Endothelial cell of umbilical vein (primary cell): ENCODE measurements at regions not wholly inside any gene's neighbourhood (a gene's known extent, or its start where the extent isn't known, plus 50 kb on each side); places are given as distances from the start of the nearest gene placed in this dataset.

Source experiments
- EZH2 ChIP-seq: IDR thresholded peaks from 2 replicates; pipeline ENCODE4 v1.6.1; 2012; ENCODE audit warnings: borderline replicate concordance, low read depth, mild to moderate bottlenecking, moderate library complexity, low read length, inconsistent platforms; ENCODE audit not compliant: severe bottlenecking
- POLR2A ChIP-seq: IDR thresholded peaks from 2 replicates; pipeline ENCODE4 v1.6.1; 2012; ENCODE audit warnings: low read depth, mild to moderate bottlenecking, control low read depth, low read length
- TF ChIP-seq, protein P1 (sequence below), 2 donors: IDR thresholded peaks; 1 replicate in 1 of 2; 2 replicates in 1 of 2; pipeline ENCODE4 v1.5.1; 2011; ENCODE audit warnings: low read length in 2 of 2, mild to moderate bottlenecking in 2 of 2, moderate library complexity in 2 of 2, control low read depth in 1 of 2, inconsistent platforms in 1 of 2, low read depth in 1 of 2; ENCODE audit not compliant: insufficient read depth in 1 of 2; ENCODE audit errors: extremely low read depth in 1 of 2

DNA sequence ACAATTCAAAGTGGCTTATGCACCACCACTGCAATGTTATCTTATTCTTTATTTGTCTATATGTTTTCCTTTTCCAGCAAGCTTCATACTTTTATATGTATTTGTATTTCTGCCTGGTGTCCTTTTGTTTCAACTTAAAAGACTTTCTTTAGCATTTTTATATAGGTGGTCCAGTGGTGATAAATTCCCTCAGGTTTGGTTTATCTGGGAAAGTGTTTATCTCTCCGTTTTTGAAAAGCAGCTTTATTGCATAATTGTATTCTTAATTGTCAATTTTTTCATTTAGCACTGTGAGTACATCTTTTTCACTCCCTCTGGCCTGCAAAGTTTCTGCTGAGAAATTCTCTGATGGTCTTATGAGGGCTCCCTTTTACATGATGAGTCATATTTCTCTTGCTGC is 479.0 kb upstream of the GRID2 start:
- no peak for TF ChIP-seq POLR2A
- TF ChIP-seq, protein P1, sequence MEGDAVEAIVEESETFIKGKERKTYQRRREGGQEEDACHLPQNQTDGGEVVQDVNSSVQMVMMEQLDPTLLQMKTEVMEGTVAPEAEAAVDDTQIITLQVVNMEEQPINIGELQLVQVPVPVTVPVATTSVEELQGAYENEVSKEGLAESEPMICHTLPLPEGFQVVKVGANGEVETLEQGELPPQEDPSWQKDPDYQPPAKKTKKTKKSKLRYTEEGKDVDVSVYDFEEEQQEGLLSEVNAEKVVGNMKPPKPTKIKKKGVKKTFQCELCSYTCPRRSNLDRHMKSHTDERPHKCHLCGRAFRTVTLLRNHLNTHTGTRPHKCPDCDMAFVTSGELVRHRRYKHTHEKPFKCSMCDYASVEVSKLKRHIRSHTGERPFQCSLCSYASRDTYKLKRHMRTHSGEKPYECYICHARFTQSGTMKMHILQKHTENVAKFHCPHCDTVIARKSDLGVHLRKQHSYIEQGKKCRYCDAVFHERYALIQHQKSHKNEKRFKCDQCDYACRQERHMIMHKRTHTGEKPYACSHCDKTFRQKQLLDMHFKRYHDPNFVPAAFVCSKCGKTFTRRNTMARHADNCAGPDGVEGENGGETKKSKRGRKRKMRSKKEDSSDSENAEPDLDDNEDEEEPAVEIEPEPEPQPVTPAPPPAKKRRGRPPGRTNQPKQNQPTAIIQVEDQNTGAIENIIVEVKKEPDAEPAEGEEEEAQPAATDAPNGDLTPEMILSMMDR (IDR thresholded peaks at IDR 0.05; ENCODE audit: extremely low read depth in 1 of 2, insufficient read depth in 1 of 2, low read depth in 1 of 2, low read length in 2 of 2) = no peak
- TF ChIP-seq EZH2 = no peak
